ENCODE measurements at regions not wholly inside any gene's neighbourhood (a gene's known extent, or its start where the extent isn't known, plus 50 kb on each side); places are given as distances from the start of the nearest gene placed in this dataset.

GRCh38 chr4:54914781-54915180 is 210.6 kb downstream of the KDR start:
- TF ChIP-seq CTCF (IDR thresholded peaks at IDR 0.05): no peak
- TF ChIP-seq POLR2AphosphoS5 (IDR thresholded peaks at IDR 0.05; ENCODE audit: low read depth, low read length): no peak
- TF ChIP-seq REST (IDR thresholded peaks at IDR 0.05; ENCODE audit: insufficient read depth in 1 of 2, low read depth in 2 of 2, low read length in 1 of 2): no peak

Measured in Panc1 (cell line).